NCI-H1436 (cell line): ENCODE measurements at regions not wholly inside any gene's neighbourhood (a gene's known extent, or its start where the extent isn't known, plus 50 kb on each side); places are given as distances from the start of the nearest gene placed in this dataset.
"Not testable (repeated sequence)": the region's sequence is repeated elsewhere in the genome, so short reads cannot be mapped to it uniquely, and the experiment has no call there.

Experiments used
- DNase-seq: peaks from one replicate; lab custom pipeline; 2025; lab: John Stamatoyannopoulos, UW

- no peak for DNase-seq
Measured at GRCh38 chrX:77160301-77160700, 286.9 kb upstream of the FGF16 start.

DNA sequence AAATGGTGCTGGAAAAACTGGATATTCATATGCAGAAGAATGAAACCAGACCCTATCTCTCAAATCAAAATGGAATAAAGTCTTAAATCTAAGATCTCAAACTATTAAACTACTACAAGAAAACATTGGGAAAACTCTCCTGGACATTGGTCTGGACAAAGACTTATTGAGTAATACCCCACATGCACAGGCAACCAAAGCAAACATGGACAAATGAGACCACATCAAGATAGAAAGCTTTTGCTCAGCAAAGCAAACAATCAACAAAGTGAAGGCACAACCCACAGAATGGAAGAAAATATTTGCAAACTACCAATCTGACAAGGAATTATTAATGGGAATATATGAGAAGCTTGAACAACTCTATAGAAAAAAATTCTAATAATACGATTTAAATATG is 284.4 kb upstream of the FGF16 start:
- no peak for DNase-seq

- no peak for DNase-seq
Measured at GRCh38 chrX:77167993-77168392, 279.2 kb upstream of the FGF16 start.

DNA sequence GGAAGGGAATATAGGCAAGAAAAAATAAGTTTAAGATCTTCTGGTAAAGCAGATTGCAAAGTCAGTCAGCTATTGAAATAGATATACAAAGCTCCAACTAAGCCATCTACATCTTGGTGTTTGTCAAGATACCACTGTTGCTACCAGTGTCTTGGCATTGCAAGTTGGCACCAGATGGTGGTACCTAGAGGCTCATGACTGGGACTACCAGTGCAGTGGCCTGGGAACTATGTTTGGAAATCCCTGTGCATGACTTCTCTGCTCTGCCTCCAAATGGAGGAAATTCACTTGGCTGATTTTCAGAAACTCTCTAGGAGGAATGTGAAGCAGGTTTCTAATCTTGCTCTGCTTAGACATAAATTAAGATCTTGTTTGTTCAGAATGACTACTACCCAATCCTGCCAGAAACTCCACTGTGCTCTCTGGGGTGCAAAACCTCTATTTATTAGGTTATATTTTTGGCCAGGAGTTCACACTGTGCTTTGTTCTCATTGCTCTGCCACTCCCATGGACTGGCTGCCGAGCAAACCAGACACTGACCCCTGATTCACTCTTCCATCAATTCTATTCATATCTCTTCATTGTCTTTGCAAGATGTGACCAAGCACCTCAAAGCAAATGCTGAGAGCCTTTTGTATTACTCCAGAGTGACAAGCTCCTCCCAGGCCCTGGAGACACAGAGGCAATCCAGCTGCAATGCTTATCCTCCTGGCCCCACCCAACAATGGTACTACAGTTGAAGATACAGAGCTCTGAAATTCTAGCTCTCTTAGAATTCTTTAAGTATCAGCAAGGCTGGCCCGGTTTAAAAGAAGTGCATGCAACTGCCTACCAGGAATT is 272.3 kb upstream of the FGF16 start:
- DNase-seq, result no peak

DNA sequence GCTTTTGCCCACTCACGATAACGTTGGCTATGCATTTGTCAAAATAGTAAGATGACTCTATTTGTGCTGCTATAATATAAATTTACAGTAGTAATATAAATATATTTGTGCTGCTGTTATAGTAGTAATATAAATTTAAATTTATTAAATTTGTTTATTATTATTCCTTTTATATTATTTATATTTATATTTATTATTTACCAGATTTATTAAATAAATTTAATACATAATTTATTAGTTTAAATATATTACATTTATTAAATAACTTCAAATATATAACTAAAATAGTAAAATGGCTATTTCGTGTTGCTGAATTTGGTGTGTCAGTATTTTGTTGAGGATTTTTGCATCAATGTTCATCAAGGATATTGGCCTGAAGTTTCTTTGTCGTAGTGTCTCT is 246.5 kb upstream of the FGF16 start:
- DNase-seq, result no peak

DNA sequence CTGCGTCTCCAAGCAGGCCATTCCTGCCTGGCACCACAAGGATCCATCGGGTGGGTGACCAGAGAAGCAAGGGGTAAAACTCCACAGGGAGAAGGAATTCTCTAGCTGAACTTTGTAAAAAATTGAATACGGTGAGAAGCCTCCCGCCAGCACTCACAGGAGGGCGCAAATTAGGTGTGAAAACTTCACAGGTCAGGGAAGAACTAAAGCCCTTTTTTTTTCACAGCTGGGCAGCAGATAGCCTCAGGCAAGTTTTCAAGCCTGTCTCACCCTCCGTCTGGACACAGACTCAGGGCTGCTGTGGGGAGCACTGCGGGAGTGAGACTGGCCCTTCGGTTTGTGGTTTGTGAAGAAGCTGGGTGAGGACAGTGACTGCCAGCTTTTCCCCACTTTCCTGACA is 224.1 kb upstream of the FGF16 start:
- DNase-seq, result no peak

DNA sequence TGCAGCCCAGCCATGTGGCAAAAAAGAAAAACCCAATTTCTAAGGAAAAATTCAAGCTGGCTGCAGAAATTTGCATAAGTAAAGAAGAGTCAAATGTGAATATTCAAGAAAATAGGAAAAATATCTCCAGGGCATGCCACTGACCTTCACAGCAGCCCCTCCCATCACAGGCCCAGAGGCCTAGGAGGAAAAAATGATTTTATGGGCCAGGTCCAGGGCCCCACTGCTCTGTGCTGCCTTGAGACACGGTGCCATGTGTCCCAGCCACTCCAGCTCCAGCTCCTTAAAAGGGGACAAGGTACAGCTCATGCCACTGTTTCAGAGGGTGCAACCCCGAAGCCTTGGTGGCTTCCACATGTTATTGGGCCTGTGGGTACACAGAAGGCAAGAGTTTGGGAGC is 182.7 kb upstream of the FGF16 start:
- no peak for DNase-seq

DNA sequence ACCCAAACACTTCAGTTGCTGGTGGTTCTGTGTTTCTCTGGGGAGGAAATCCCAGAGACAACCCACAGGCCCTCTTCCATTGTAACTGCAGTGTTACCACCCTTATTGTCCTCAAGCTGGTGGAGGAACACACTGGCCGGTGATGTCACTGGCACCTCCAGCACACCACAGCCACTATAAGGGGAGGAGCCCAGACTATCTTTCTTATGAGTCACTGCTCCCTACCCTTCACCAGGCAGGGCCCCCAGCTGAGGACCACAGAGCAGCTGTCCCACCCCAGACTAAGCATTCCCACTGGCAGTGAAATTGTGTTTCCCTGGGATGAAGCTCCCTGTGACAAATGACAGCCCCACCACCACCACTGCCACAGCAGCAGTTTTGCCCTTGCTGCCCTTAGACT is 171.8 kb upstream of the FGF16 start:
- no peak for DNase-seq

- DNase-seq, result no peak
Measured at GRCh38 chrX:77276742-77277141, 170.4 kb upstream of the FGF16 start.

DNA sequence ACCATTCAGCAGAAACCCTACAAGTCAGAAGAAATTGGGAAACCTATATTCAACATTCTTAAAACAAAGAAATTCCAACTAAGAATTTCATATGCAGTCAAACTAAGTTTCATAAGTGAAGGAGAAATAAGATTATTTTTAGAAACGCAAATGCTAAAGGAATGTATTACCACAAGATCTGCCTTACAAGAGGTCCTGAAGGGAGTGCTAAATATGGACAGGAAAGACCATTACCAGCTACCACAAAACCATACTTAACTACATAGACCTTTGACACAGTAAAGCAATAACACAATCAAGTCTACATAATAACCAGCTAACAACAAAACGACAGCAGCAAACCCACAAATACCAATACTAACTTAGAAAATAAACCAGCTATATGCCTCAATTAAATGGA is 169.3 kb upstream of the FGF16 start:
- no peak for DNase-seq

DNA sequence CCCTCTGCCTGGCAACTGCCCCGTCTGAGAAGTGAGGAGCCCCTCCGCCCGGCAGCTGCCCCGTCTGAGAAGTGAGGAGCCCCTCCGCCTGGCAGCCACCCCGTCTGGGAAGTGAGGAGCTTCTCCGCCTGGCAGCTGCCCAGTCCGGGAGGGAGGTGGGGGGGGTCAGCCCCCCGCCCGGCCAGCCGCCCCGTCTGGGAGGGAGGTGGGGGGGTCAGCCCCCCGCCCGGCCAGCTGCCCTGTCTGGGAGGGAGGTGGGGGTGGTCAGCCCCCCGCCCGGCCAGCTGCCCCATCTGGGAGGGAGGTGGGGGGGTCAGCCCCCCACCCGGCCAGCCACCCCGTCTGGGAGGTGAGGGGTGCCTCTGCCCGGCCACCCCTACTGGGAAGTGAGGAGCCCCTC is 167.8 kb upstream of the FGF16 start:
- not testable (repeated sequence) for DNase-seq

DNA sequence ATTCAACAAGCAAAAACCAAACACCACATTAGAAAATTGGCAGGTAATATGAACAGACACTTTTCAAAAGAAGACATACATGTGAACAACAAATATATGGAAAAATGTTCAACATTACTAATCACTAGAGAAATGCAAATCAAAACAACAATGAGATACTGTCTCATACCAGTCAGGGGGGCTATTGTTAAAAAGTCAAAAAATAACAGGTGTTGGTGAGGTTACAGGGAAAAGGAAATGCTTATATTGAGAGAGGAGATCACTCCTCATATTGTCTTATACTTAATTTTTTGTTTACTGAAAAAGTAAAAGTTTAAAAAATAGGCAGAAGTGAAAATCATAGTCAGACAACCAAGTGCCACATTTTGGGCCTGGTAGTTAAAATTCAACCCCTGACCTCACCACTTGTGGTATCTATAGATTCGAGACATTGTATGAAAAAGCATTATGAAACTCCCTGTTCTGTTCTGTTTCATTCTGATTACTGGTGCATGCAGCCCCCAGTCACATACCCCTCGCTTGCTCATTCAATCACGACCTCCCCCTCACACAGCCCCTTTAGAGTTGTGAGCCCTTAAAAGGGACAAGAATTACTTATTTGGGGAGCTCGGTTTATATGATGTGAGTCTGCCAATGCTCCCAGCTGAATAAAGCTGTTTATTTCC is 153.7 kb upstream of the FGF16 start:
- no peak for DNase-seq

DNA sequence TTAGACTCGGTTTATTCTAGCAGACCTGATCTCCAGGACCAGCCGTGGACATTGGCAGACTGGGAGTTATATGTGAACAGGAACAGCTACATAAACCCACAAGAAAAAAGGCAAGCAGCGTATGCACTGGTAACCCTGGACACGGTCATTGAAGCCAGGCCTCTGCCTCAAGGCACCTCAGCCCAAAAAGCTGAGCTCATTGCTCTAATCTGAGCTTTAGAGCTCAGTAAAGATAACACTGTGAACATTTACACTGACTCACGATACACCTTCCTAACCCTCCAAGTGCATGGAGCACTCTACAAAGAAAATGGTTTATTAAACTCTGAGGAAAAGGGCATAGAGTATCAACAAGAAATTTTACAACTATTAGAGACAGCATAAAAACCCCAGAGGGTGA is 148.9 kb upstream of the FGF16 start:
- DNase-seq, result no peak

DNA sequence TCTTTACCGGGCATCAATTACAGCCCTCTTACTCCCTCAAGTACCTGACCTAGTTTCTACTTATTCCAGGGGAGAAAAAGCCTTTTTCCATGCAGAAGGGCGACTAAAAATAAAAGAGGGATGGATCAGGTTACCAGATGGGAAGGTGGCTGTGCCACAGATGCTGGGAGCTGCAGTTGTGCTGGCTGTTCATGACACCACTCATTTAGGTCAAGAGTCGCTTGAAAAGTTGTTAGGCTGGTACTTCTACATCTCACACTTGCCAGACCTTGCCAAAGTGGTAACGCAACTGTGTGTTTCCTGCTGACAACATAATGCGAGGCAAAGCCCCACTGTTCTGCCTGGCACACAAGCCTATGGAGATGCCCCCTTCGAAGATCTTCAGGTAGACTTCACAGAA is 148.4 kb upstream of the FGF16 start:
- DNase-seq, result no peak

- DNase-seq, result no peak
Measured at GRCh38 chrX:77299549-77299948, 147.6 kb upstream of the FGF16 start.

DNA sequence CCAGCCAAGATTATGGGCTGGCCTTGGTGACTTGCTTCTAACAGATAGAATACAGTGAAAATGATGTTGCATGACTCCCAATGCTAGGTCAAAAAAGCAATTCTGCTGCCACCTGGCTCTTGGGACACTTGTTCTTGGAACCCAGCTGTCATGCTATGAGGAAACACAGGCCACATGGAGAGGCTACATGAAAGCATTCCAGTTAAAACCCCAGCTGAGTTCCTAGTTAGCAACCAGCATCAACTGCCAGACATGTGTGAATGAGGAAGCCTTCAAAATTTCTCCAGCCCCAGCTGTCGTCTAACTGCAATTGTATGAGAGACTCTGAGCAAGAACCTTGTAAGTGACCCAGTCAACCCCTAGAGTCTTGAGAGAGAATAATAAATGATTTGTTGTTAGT is 105.2 kb upstream of the FGF16 start:
- no peak for DNase-seq

GRCh38 chrX:77346859-77347258 is 100.3 kb upstream of the FGF16 start:
- no peak for DNase-seq

- no peak for DNase-seq
Measured at GRCh38 chrX:77347572-77347971, 99.6 kb upstream of the FGF16 start.

GRCh38 chrX:77389891-77390290 is 57.3 kb upstream of the FGF16 start:
- DNase-seq, result no peak

DNA sequence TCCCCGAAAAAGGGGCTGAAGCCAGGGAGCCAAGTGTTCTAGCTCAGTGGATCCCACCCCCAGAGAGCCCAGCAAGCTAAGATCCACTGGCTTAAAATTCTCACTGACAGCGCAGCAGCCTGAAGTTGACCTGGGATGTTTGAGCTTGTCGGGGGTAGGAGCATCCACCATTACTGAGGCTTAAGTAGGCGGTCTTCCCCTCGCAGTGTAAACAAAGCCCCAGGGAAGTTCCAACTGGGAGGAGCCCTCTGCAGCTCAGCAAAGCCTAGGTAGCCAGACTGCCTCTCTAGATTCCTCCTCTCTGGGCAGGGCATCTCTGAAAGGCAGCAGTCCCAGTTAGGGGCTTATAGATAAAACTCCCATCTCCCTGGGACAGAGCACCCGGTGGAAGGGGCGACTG is 56.8 kb upstream of the FGF16 start:
- not testable (repeated sequence) for DNase-seq

DNA sequence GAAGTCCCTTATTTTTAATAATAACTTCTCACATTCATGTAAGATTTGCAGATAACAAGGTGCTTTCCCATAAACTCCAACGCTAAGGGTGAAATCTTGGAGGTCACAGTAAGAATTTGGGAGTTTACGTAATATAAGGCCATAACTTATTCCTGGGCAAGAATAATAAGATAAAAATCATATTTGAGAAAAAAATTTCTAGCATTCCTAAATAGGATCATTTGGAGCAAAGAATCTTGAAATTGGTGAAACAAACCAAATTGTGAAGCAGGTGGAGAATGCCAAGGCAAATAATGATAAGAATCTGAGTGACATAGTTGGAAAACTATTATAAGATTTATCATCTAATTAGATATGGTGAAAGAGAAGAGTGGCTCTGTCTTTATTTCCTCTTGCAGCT is 50.4 kb upstream of the FGF16 start:
- DNase-seq, result no peak
